ENCODE measurements at regions not wholly inside any gene's neighbourhood (a gene's known extent, or its start where the extent isn't known, plus 50 kb on each side); places are given as distances from the start of the nearest gene placed in this dataset.
A peak's percentile ranks its signal among the peaks of the same experiment; 100 is the strongest.
"Not testable (repeated sequence)": the region's sequence is repeated elsewhere in the genome, so short reads cannot be mapped to it uniquely, and the experiment has no call there.

GRCh38 chrX:46366381-46367207 lies 178.6 kb downstream of the ZNF674 start:
- DNase-seq, result no peak

DNA sequence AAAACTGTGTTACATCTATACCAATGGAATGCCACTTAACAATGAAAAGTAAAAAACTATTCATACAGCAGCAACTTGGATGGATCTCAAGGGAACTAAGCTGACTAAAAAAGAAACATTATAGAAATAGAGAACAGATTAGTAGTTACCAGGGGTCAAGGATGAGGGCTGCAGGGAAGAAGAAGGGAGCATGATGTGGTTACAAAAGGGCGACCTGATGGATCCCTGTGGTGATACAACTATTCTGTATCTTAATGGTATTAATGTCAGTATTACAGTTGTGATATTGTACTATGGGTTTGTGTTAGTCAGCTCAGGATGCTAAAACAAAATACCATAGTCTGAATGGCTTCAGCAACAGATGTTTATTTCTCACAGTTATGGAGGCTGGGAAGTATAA lies 190.7 kb downstream of the ZNF674 start:
- no peak for DNase-seq

DNA sequence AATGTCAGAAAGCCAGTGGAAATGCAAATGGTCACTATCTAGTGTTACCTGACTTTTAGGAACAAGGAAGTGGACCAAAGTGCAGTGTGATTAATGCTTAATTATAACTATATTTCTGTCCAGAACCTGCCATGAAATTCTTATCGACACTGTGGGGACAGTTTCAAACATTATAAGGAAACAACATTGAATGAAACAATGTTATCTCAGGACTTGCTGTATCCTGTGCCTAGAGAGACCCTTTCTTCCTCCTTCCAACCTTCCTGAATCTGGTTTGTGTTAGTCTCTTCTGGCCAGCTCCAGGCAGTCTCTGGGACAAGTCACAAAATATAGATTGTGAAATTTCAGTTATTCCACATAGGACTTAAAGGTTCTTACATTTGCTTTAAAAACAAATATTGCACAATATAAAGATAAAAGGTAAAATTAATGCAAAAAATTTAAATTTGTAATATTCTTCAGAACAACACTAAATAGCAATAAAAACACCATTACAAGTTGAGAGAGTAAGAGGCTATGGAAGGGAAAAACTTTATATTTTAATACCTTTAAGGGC lies 203.4 kb downstream of the ZNF674 start:
- no peak for DNase-seq

GRCh38 chrX:46340696-46341095 lies 204.5 kb downstream of the ZNF674 start:
- DNase-seq, result no peak

DNA sequence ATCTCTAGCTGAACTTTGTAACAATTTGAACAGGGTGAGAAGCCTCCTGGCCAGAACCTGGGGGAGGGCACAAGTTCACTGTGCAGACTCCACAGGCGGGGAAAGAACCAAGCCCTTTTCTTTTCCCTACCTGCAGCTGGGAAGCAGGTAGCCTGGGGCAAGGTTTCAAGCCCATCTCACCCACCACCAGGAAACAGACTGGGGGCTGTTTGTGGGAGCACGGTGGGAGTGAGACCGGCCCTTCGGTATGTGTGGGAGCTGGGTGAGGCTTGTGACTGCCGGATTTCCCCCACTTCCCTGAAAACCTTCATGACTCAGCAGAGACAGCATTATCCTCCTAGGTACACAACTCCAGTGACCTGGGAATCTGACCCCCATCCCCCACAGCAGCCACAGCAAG lies 211.7 kb downstream of the ZNF674 start:
- no peak for DNase-seq

- DNase-seq, result no peak
Observed at GRCh38 chrX:46330981-46331380, 214.2 kb downstream of the ZNF674 start.

- no peak for DNase-seq
Observed at GRCh38 chrX:46330513-46330912, 214.7 kb downstream of the ZNF674 start.

DNA sequence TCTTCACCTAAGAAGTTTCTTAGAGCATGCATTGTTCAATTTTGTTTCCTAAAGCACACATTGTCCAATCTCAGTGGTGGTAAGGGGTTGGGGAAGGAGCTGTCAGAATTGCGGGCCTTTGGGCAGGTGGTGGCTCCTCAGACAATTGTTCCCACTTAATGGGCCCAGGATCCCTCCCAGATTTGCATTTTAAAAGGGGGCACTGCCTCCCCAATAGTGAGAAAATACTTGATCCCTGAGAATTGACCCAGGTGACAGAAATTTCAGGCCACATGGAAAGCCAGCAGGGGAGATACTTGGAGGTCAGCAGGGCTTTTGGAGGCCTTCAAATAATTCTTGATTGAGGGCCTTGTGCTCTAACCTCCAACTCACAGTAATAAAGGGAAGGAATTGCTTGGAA lies 217.1 kb downstream of the ZNF674 start:
- DNase-seq, result no peak

GRCh38 chrX:46327566-46328115 lies 217.6 kb downstream of the ZNF674 start:
- no peak for DNase-seq

DNA sequence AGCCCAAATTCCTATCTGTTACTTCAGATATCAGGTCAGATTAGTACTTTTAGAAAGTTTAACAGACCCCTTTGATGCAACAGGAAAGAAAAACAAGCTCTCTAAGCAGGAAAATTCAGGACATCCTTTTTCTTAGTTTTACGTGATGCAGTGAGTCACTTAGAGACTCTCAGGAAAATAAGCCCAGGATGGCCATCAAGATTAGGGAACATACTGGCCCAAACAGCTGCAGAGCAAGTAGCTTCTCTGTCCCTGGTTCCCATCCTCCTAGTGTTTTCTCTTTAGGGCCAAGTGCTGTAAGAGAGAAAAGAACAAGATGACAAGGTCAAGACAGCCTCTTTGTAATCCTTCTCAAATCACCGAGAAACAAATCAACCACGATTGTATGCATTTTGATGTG lies 219.1 kb downstream of the ZNF674 start:
- DNase-seq, result no peak

- DNase-seq, result peak; percentile 55
Observed at GRCh38 chrX:46325312-46325877, 219.8 kb downstream of the ZNF674 start.

DNA sequence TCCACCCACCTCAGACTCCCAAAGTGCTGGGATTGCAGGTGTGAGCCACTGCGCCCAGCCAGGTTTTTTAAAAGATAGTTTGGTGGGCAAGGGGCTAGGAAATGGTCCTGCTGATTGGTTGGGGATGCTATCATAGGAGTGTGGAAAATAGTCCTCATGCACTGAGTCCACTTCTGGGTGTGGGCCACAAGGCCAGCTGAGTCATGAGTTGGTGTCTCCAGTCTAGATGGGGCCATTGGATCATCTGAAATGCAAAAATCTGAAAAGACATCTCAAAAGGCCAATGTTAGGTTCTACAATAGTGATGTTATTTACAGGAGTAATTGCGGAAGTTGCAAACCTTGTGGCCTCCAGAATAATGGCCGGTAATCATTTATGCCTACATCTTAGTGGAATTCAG lies 221.1 kb downstream of the ZNF674 start:
- no peak for DNase-seq

DNA sequence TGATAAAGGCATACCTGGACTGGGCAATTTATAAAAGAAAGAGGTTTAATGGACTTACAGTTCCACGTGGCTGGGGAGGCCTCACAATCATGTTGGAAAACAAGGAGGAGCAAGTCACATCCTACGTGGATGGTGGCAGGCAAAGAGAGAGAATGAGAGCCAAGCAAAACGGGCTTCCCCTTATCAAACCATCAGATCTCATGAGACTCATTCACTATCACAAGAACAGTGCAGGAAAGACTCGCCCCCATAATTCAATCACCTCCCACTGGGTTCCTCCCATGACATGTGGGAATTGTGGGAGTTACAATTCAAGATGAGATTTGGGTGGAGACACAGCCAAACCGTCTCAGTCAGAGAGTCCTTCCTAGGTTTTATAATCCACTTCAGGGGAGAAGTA lies 222.3 kb downstream of the ZNF674 start:
- DNase-seq, result not testable (repeated sequence)

DNA sequence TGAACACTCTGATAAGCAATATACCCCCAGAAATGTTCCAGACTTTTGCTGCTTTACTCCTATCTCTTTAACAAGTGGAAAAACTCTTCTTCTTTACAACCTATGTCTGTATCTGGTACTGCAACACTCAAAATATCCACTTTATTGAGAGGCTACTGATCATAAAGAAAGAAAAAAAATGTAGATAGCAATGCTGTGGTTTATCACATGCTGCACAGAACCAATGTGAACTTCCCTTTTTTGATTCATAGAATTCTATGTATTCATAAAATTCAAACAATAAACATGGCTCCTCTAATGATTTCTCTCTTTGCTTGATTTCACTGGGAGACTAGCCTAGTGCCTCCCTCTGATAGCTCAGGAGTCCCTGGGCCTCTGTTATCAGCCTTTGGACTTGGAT lies 223.5 kb downstream of the ZNF674 start:
- DNase-seq, result no peak

- DNase-seq, result no peak
Observed at GRCh38 chrX:46319750-46320149, 225.5 kb downstream of the ZNF674 start.

DNA sequence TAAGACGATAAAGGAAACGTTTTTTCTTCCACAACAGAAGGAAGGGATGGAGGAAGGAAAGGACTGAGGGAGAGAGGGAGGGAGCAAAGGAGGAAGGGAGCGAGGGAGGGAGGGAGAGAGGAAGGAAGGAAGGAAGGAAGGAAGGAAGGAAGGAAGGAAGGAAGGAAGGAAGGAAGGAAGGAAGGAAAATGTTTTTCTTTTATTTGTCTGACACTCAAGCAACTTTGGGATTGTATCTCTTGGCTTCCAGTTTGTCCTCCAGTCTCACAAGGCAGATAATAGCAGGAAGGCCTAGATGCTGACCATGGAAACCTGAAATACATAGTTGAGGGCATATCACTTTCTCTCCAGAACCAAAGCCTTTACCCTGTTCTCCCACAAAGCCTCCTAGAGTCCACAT lies 226.7 kb downstream of the ZNF674 start:
- no peak for DNase-seq

DNA sequence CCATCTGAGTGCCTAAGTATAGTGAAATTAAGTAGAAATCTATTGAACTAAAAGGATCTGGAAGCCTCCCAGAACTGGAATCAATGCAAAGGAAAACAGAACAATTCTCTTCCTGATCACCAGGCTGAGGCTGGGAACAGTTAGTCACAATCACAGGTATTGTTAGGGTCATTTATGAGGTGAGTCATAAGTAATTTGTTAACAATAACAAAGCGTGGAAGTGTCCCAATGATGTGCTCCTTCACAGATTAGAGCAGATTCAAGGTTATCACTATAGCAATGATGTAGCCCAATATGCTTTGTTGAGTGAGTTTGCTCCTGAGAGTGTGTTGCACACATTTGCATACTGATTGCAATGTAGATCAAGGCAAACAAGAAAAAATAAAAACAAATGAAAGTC lies 228.1 kb downstream of the ZNF674 start:
- no peak for DNase-seq

DNA sequence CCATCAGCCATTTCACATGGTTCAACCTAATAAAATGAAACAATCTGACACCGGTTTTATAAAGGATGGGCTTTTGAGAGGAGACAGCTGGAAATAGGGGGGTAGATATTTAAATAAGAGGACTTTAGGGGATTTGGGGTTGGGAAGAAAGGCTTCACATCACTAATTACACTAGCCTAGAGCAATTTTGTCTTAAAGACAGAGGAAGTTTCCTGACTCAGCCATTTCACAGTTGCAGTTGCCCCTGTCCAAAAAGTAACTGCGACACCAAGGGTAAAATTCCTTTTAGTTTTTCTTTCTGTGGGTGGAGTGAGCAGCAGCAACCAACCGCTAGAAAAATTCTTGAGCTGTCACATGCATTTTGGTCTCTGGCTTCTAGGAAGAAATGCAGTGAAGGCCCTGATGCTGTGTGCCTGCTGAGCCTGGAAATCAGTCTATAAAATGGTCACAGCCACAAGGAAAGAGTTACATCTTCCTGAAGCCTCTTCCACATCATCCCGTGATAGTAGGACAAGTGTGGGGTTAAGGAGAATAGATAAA lies 233.6 kb downstream of the ZNF674 start:
- DNase-seq, result no peak

DNA sequence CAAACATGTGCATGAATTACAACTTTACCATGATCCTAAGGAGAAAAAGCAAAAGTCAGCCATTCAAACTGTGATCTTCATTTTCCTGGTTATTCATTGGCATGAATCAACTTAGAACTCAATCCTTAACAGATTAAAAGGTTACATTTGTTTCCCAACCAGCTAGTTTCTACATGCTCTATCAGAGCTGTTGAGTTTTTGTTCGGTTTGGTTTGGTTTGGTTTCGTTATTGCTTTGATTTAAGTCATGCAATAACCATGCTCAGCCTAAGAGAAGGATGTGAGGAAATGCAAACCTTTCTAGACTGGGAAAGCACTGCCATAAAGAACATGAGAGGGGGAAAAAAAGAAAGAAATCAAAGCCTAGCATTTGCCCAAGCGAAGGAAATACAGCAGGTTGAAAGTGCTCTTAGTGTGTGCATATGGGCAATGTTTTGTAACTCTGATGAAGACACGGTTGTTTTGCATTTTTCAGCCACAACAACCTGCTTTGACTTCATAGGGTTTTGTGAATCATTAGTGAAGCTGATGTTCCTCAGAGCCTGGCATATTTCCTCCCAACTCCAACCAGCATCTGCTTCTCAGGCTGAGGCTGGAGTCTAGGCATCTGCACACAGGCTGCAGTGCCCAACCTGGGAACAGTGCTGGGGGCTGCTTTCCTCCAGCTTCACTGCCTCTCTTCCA lies 234.3 kb downstream of the ZNF674 start:
- no peak for DNase-seq

- no peak for DNase-seq
Observed at GRCh38 chrX:46308110-46308509, 237.1 kb downstream of the ZNF674 start.

GRCh38 chrX:46306103-46306502 lies 239.1 kb downstream of the ZNF674 start:
- DNase-seq, result no peak

GRCh38 chrX:46305431-46305830 lies 239.8 kb downstream of the ZNF674 start:
- no peak for DNase-seq

DNA sequence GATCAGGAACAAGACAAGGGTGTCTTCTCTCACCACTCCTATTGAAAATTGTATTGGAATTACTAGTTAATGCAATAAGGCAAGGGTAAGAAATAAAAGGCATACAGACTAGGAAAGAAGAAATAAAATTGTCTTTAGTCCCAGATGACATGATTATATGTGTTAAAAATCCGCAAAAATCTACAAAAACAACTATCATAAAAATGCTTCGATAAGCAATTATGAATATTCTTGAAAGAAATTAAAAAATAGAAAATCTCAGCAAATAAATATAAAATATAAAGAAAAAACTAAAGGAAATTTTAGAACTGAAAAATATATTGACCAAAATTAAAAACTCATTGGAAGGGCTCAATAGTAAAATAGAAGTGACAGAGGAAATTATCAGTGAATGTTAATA lies 243.3 kb downstream of the ZNF674 start:
- DNase-seq, result no peak

Data from CD4-positive, alpha-beta T cell treated with Interleukin-17A for 4 hours (primary cell).